ENCODE measurements at regions not wholly inside any gene's neighbourhood (a gene's known extent, or its start where the extent isn't known, plus 50 kb on each side); places are given as distances from the start of the nearest gene placed in this dataset.

GRCh38 chr10:78763651-78764395 lies 304.9 kb upstream of the ZMIZ1 start:
- peak overlapping the region; percentile 58 for H3K4me3 Mint-ChIP-seq
- H3K27me3 Mint-ChIP-seq: no peaks in the 10 kb centered on the region
- no peaks in the 10 kb centered on the region for H3K36me3 Mint-ChIP-seq (ENCODE audit: low read depth)
- no peaks in the 10 kb centered on the region for H3K9me3 Mint-ChIP-seq
- peak overlapping the region; percentile 90 for H3K27ac Mint-ChIP-seq
- no peaks in the 10 kb centered on the region for H3K4me1 Mint-ChIP-seq
- ATAC-seq (replicated peaks): peak; percentile 86

- no peaks in the 10 kb centered on the region for H3K9me3 Mint-ChIP-seq
- H3K27me3 Mint-ChIP-seq: peaks cover under 1% of the 10 kb centered on the region
- H3K27ac Mint-ChIP-seq: peak overlapping the region; percentile 90
- no peaks in the 10 kb centered on the region for H3K36me3 Mint-ChIP-seq (ENCODE audit: low read depth)
- no peaks in the 10 kb centered on the region for H3K4me1 Mint-ChIP-seq
- peak overlapping the region; percentile 58 for H3K4me3 Mint-ChIP-seq
- peak; percentile 19 for ATAC-seq (replicated peaks)
These were observed 304.3 kb upstream of the ZMIZ1 start for GRCh38 chr10:78764436-78764835.

- Mint-ChIP-seq H3K4me1 (no peaks in the 10 kb centered on the region), H3K27me3 (peaks cover 2% of the 10 kb centered on the region), H3K4me3 (no peak overlapping the region), H3K9me3 (no peaks in the 10 kb centered on the region), H3K27ac (peak overlapping the region; percentile 5), H3K36me3 (ENCODE audit: low read depth) (no peaks in the 10 kb centered on the region)
- no peak for ATAC-seq (replicated peaks)
These were observed 303.8 kb upstream of the ZMIZ1 start for GRCh38 chr10:78764846-78765430.

GRCh38 chr10:78765726-78766335 lies 302.9 kb upstream of the ZMIZ1 start:
- Mint-ChIP-seq H3K36me3 (ENCODE audit: low read depth) (no peaks in the 10 kb centered on the region), H3K9me3 (no peaks in the 10 kb centered on the region), H3K4me3 (no peak overlapping the region)

GRCh38 chr10:78766603-78767002 lies 302.2 kb upstream of the ZMIZ1 start:
- no peaks in the 10 kb centered on the region for H3K9me3 Mint-ChIP-seq
- H3K27ac Mint-ChIP-seq: no peak overlapping the region
- no peak for ATAC-seq (replicated peaks)
- no peaks in the 10 kb centered on the region for H3K36me3 Mint-ChIP-seq (ENCODE audit: low read depth)
- H3K4me1 Mint-ChIP-seq: no peaks in the 10 kb centered on the region
- H3K4me3 Mint-ChIP-seq: no peak overlapping the region
- peaks cover 6% of the 10 kb centered on the region for H3K27me3 Mint-ChIP-seq

More at GRCh38 chr10:78765726-78766335, 302.9 kb upstream of the ZMIZ1 start:
- peaks cover 6% of the 10 kb centered on the region for H3K27me3 Mint-ChIP-seq
- no peak for ATAC-seq (replicated peaks)
- H3K4me1 Mint-ChIP-seq: no peaks in the 10 kb centered on the region
- H3K27ac Mint-ChIP-seq: no peak overlapping the region

- Mint-ChIP-seq H3K27ac (no peak overlapping the region), H3K4me1 (no peaks in the 10 kb centered on the region), H3K27me3 (peaks cover 6% of the 10 kb centered on the region), H3K36me3 (ENCODE audit: low read depth) (no peaks in the 10 kb centered on the region), H3K4me3 (no peak overlapping the region), H3K9me3 (no peaks in the 10 kb centered on the region)
- no peak for ATAC-seq (replicated peaks)
These were observed 300.5 kb upstream of the ZMIZ1 start for GRCh38 chr10:78768041-78768835.

- Mint-ChIP-seq H3K9me3 (no peaks in the 10 kb centered on the region), H3K4me3 (no peak overlapping the region), H3K4me1 (no peaks in the 10 kb centered on the region), H3K27me3 (peaks cover 6% of the 10 kb centered on the region), H3K36me3 (ENCODE audit: low read depth) (no peaks in the 10 kb centered on the region), H3K27ac (no peak overlapping the region)
- ATAC-seq (replicated peaks): no peak
These were observed 299.9 kb upstream of the ZMIZ1 start for GRCh38 chr10:78768876-78769275.

- no peaks in the 10 kb centered on the region for H3K4me1 Mint-ChIP-seq
- no peak for ATAC-seq (replicated peaks)
- no peaks in the 10 kb centered on the region for H3K36me3 Mint-ChIP-seq (ENCODE audit: low read depth)
- no peak overlapping the region for H3K4me3 Mint-ChIP-seq
- H3K27ac Mint-ChIP-seq: no peak overlapping the region
- H3K9me3 Mint-ChIP-seq: no peaks in the 10 kb centered on the region
- peaks cover 6% of the 10 kb centered on the region for H3K27me3 Mint-ChIP-seq
These were observed 299.2 kb upstream of the ZMIZ1 start for GRCh38 chr10:78769526-78769925.

GRCh38 chr10:78770167-78771090 lies 298.3 kb upstream of the ZMIZ1 start:
- H3K9me3 Mint-ChIP-seq: no peaks in the 10 kb centered on the region
- no peak overlapping the region for H3K4me3 Mint-ChIP-seq
- no peaks in the 10 kb centered on the region for H3K36me3 Mint-ChIP-seq (ENCODE audit: low read depth)
- H3K27me3 Mint-ChIP-seq: peaks cover 6% of the 10 kb centered on the region
- ATAC-seq (replicated peaks): no peak
- no peaks in the 10 kb centered on the region for H3K4me1 Mint-ChIP-seq
- no peak overlapping the region for H3K27ac Mint-ChIP-seq

- H3K27ac Mint-ChIP-seq: no peak overlapping the region
- H3K27me3 Mint-ChIP-seq: peaks cover 6% of the 10 kb centered on the region
- no peak for ATAC-seq (replicated peaks)
- H3K36me3 Mint-ChIP-seq (ENCODE audit: low read depth): no peaks in the 10 kb centered on the region
- no peak overlapping the region for H3K4me3 Mint-ChIP-seq
- H3K4me1 Mint-ChIP-seq: no peaks in the 10 kb centered on the region
- H3K9me3 Mint-ChIP-seq: no peaks in the 10 kb centered on the region
These were observed 297.5 kb upstream of the ZMIZ1 start for GRCh38 chr10:78771260-78771659.

GRCh38 chr10:78771808-78772455 lies 296.8 kb upstream of the ZMIZ1 start:
- H3K4me3 Mint-ChIP-seq: no peak overlapping the region
- no peaks in the 10 kb centered on the region for H3K9me3 Mint-ChIP-seq
- no peak overlapping the region for H3K27ac Mint-ChIP-seq
- no peak for ATAC-seq (replicated peaks)
- no peaks in the 10 kb centered on the region for H3K36me3 Mint-ChIP-seq (ENCODE audit: low read depth)
- no peaks in the 10 kb centered on the region for H3K4me1 Mint-ChIP-seq
- peaks cover 6% of the 10 kb centered on the region for H3K27me3 Mint-ChIP-seq

GRCh38 chr10:78772486-78772885 lies 296.3 kb upstream of the ZMIZ1 start:
- H3K9me3 Mint-ChIP-seq: no peaks in the 10 kb centered on the region
- no peak for ATAC-seq (replicated peaks)
- no peak overlapping the region for H3K27ac Mint-ChIP-seq
- no peaks in the 10 kb centered on the region for H3K4me1 Mint-ChIP-seq
- peaks cover 6% of the 10 kb centered on the region for H3K27me3 Mint-ChIP-seq
- no peaks in the 10 kb centered on the region for H3K36me3 Mint-ChIP-seq (ENCODE audit: low read depth)
- H3K4me3 Mint-ChIP-seq: no peak overlapping the region

- peaks cover 6% of the 10 kb centered on the region for H3K27me3 Mint-ChIP-seq
- no peak overlapping the region for H3K4me3 Mint-ChIP-seq
- no peak overlapping the region for H3K27ac Mint-ChIP-seq
- H3K9me3 Mint-ChIP-seq: no peaks in the 10 kb centered on the region
- ATAC-seq (replicated peaks): no peak
- no peaks in the 10 kb centered on the region for H3K36me3 Mint-ChIP-seq (ENCODE audit: low read depth)
- no peaks in the 10 kb centered on the region for H3K4me1 Mint-ChIP-seq
These were observed 295.7 kb upstream of the ZMIZ1 start for GRCh38 chr10:78772986-78773530.

All from activated T-helper 17 cell treated with anti-CD3 and anti-CD28 coated beads, Interleukin-2, amount 50 U/mL, for 72 hours (primary cell).